ENCODE measurements at regions not wholly inside any gene's neighbourhood (a gene's known extent, or its start where the extent isn't known, plus 50 kb on each side); places are given as distances from the start of the nearest gene placed in this dataset.

DNA sequence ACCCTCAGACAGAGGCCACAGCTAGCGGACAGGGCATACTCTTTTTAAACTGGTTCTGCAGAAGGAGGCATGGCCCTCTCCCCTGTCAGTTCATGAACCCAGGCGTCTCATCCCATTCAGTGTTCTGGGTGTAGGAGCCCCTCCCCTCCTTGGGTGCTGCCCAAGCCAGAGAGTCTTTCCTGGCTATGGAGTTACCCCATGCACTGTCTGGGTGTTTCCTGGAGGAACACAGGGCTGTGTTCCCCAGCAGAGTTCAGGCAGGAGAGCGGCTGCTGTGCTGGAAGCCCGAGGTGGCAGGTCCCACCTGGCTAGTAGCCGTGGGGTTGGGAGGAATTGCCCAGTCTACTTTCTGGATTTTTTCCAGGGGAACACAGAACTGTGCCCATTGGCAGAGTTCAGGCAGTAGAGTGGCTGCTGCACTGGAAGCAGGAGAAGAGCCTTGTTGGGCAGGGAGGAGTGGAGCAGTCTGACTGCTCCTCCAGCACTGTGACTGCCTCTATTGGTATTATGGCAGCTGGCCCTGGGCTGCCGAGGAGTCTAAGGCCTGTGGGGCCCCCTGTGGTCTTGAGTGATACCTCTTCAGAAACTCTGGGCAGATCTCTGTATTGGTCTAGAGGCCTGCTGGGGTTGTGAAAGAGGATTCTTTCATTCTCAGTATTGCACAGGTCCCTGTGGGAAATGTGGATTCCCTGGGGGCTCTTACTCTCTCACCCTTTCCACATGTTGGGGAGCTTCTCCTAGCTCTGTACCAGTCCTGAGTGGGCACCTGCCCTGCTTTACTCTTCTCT is 168.3 kb downstream of the PCDH20 start:
- no peaks in the 10 kb centered on the region for H3K27me3 ChIP-seq (replicated peaks in 1 of 2; ENCODE audit: control insufficient read depth in 2 of 2, insufficient read depth in 2 of 2, low read length in 1 of 2)
- no peaks in the 10 kb centered on the region for H3K36me3 ChIP-seq (ENCODE audit: control insufficient read depth in 2 of 2, insufficient read depth in 2 of 2, low read length in 1 of 2)
- no peaks in the 10 kb centered on the region for H4K20me1 ChIP-seq (ENCODE audit: control insufficient read depth, insufficient read depth)
- POLR2A ChIA-PET: interaction anchor here (1.0 kb wide), 1 partner anchor 12 kb away, joined by 5 read pairs; no protein-coding TSS in a partner anchor
- BruUV-seq (replicated peaks): no TSS peak
- in situ Hi-C loops (cut with MboI) (no loop called here), intact Hi-C loops (cut with micrococcal nuclease; ENCODE audit: unreplicated experiment) (loop anchor here (1.0 to 5.0 kb wide), 4 partner anchors 21 to 200 kb away; no protein-coding TSS in a partner anchor)
- H3K4me3 ChIP-seq: no peak overlapping the region
- FAIRE-seq (no peak), ATAC-seq (peak; percentile 99), DNase-seq (ENCODE audit: low read depth, low spot score) (peak; percentile 48)
- CTCF ChIA-PET: interaction anchor here (0.6 to 3.1 kb wide), 11 partner anchors 13 to 600 kb away, joined by 3 to 26 read pairs (median 3); no protein-coding TSS in a partner anchor
- no peaks in the 10 kb centered on the region for H3K79me2 ChIP-seq (ENCODE audit: control insufficient read depth, insufficient read depth, low read length)
- H3K27ac ChIP-seq (ENCODE audit: control insufficient read depth, insufficient read depth): peak overlapping the region; percentile 39
- SMC1A ChIA-PET (ENCODE audit: uncharacterized antibody, unreplicated experiment): interaction anchor here (0.6 to 2.9 kb wide), 25 partner anchors 8 to 474 kb away, joined by 3 to 66 read pairs (median 3); no protein-coding TSS in a partner anchor
- no peak overlapping the region for H3K9ac ChIP-seq (ENCODE audit: control insufficient read depth, insufficient read depth, low read length)
- no peaks in the 10 kb centered on the region; the same call in 2 of the 3 replicates for H3K9me3 ChIP-seq (replicated peaks; ENCODE audit: control insufficient read depth, insufficient read depth, low read length)
- 0 out of 2 replicates have a peak overlapping the region, but pooled peaks have one; percentile 22 for H3K4me2 ChIP-seq (ENCODE audit: control insufficient read depth, insufficient read depth)
- peak overlapping the region; percentile 28 for H2AFZ ChIP-seq (ENCODE audit: control insufficient read depth, low read depth, low read length)
- H3K4me1 ChIP-seq (ENCODE audit: control insufficient read depth, insufficient read depth, low read length): peaks cover 4% of the 10 kb centered on the region
- WGBS (ENCODE audit: insufficient coverage, insufficient replicate concordance, low lambda C conversion rate, missing lambda C conversion rate): 16% methylated on average over 6 of the region's 6 CpGs
- RAD21 ChIA-PET (ENCODE audit: unreplicated experiment): interaction anchor here (0.6 to 2.0 kb wide), 17 partner anchors 10 to 631 kb away, joined by 3 to 19 read pairs (median 3); no protein-coding TSS in a partner anchor
- TF ChIP-seq MTA2 (IDR thresholded peaks at IDR 0.05; ENCODE audit: low read depth) (0 out of 2 replicates have a peak, but pooled peaks have one; percentile 12), BACH1 (IDR thresholded peaks at IDR 0.05; ENCODE audit: borderline replicate concordance) (no peak), KDM1A (IDR thresholded peaks at IDR 0.05; ENCODE audit: borderline replicate concordance) (no peak), EZH2 (IDR thresholded peaks at IDR 0.05; ENCODE audit: borderline replicate concordance, control insufficient read depth, low read depth, low read length) (no peak), CEBPZ (IDR thresholded peaks at IDR 0.05; ENCODE audit: low read depth, low read length) (no peak), SMAD5 (IDR thresholded peaks at IDR 0.05; ENCODE audit: low read depth) (no peak), ZZZ3 (IDR thresholded peaks at IDR 0.05; ENCODE audit: control insufficient read depth, insufficient read length, low read depth) (no peak), MEF2A (IDR thresholded peaks at IDR 0.05; ENCODE audit: insufficient read depth, low read depth, low read length) (no peak), NFYB (IDR thresholded peaks at IDR 0.05; ENCODE audit: insufficient read depth, low read depth, low read length) (no peak), PAX5 (IDR thresholded peaks at IDR 0.05; ENCODE audit: borderline replicate concordance, low read depth, low read length) (no peak), NRF1 (conservative IDR thresholded peaks at IDR 0.05; ENCODE audit: low read depth, low read length) (no peak), SP1 (IDR thresholded peaks at IDR 0.05; ENCODE audit: low read depth, low read length) (no peak), TCF12 (IDR thresholded peaks at IDR 0.05; ENCODE audit: low read depth, low read length) (peak; percentile 91)
- TF ChIP-seq, protein P1, sequence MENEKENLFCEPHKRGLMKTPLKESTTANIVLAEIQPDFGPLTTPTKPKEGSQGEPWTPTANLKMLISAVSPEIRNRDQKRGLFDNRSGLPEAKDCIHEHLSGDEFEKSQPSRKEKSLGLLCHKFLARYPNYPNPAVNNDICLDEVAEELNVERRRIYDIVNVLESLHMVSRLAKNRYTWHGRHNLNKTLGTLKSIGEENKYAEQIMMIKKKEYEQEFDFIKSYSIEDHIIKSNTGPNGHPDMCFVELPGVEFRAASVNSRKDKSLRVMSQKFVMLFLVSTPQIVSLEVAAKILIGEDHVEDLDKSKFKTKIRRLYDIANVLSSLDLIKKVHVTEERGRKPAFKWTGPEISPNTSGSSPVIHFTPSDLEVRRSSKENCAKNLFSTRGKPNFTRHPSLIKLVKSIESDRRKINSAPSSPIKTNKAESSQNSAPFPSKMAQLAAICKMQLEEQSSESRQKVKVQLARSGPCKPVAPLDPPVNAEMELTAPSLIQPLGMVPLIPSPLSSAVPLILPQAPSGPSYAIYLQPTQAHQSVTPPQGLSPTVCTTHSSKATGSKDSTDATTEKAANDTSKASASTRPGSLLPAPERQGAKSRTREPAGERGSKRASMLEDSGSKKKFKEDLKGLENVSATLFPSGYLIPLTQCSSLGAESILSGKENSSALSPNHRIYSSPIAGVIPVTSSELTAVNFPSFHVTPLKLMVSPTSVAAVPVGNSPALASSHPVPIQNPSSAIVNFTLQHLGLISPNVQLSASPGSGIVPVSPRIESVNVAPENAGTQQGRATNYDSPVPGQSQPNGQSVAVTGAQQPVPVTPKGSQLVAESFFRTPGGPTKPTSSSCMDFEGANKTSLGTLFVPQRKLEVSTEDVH (IDR thresholded peaks at IDR 0.05; ENCODE audit: low read depth, partially characterized antibody): no peak
- TF ChIP-seq, protein P2, sequence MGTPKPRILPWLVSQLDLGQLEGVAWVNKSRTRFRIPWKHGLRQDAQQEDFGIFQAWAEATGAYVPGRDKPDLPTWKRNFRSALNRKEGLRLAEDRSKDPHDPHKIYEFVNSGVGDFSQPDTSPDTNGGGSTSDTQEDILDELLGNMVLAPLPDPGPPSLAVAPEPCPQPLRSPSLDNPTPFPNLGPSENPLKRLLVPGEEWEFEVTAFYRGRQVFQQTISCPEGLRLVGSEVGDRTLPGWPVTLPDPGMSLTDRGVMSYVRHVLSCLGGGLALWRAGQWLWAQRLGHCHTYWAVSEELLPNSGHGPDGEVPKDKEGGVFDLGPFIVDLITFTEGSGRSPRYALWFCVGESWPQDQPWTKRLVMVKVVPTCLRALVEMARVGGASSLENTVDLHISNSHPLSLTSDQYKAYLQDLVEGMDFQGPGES (IDR thresholded peaks at IDR 0.05): no peak

Measured in GM12878 (cell line).